ENCODE measurements at regions not wholly inside any gene's neighbourhood (a gene's known extent, or its start where the extent isn't known, plus 50 kb on each side); places are given as distances from the start of the nearest gene placed in this dataset.

DNA sequence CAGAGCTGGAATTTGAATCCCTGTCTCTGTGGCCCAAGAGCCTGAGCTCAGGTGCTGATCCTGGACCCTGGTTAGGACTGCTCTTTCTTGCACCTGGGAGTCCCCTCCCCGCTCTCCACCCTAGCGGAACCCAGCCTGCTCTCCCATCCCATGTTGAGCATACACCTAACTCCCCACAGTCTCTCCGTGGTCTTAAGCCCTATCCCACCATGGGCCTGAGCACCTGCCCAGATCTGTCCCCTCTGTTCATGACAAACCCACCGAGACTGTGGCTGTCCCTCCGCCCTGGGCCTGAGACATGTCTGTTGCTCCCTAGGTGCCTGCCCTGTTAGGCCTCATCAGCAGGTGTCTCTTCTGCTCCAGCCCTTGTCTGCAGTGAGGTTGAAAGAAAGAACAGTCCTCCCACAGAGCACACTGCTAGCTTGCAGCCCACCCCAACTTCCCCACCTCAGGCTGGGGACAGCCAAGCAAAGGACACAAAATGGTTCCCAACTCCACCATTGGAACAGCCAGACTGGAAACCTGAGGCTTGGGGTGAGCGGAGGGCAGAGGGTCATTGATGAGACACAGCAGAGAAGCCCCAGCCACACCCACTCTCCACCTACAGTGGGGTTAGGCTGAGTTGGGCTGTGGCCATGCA lies 118.5 kb downstream of the MATN1 start (continued):
- TF ChIP-seq, protein P1, sequence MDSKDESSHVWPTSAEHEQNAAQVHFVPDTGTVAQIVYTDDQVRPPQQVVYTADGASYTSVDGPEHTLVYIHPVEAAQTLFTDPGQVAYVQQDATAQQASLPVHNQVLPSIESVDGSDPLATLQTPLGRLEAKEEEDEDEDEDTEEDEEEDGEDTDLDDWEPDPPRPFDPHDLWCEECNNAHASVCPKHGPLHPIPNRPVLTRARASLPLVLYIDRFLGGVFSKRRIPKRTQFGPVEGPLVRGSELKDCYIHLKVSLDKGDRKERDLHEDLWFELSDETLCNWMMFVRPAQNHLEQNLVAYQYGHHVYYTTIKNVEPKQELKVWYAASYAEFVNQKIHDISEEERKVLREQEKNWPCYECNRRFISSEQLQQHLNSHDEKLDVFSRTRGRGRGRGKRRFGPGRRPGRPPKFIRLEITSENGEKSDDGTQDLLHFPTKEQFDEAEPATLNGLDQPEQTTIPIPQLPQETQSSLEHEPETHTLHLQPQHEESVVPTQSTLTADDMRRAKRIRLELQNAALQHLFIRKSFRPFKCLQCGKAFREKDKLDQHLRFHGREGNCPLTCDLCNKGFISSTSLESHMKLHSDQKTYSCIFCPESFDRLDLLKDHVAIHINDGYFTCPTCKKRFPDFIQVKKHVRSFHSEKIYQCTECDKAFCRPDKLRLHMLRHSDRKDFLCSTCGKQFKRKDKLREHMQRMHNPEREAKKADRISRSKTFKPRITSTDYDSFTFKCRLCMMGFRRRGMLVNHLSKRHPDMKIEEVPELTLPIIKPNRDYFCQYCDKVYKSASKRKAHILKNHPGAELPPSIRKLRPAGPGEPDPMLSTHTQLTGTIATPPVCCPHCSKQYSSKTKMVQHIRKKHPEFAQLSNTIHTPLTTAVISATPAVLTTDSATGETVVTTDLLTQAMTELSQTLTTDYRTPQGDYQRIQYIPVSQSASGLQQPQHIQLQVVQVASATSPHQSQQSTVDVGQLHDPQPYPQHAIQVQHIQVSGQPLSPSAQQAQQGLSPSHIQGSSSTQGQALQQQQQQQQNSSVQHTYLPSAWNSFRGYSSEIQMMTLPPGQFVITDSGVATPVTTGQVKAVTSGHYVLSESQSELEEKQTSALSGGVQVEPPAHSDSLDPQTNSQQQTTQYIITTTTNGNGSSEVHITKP (CRISPR knock-in tag; IDR thresholded peaks at IDR 0.05; ENCODE audit: low read depth), result no peak
- TF ChIP-seq, protein P2, sequence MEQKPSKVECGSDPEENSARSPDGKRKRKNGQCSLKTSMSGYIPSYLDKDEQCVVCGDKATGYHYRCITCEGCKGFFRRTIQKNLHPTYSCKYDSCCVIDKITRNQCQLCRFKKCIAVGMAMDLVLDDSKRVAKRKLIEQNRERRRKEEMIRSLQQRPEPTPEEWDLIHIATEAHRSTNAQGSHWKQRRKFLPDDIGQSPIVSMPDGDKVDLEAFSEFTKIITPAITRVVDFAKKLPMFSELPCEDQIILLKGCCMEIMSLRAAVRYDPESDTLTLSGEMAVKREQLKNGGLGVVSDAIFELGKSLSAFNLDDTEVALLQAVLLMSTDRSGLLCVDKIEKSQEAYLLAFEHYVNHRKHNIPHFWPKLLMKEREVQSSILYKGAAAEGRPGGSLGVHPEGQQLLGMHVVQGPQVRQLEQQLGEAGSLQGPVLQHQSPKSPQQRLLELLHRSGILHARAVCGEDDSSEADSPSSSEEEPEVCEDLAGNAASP (CRISPR knock-in tag; IDR thresholded peaks at IDR 0.05; ENCODE audit: borderline replicate concordance), result no peak

DNA sequence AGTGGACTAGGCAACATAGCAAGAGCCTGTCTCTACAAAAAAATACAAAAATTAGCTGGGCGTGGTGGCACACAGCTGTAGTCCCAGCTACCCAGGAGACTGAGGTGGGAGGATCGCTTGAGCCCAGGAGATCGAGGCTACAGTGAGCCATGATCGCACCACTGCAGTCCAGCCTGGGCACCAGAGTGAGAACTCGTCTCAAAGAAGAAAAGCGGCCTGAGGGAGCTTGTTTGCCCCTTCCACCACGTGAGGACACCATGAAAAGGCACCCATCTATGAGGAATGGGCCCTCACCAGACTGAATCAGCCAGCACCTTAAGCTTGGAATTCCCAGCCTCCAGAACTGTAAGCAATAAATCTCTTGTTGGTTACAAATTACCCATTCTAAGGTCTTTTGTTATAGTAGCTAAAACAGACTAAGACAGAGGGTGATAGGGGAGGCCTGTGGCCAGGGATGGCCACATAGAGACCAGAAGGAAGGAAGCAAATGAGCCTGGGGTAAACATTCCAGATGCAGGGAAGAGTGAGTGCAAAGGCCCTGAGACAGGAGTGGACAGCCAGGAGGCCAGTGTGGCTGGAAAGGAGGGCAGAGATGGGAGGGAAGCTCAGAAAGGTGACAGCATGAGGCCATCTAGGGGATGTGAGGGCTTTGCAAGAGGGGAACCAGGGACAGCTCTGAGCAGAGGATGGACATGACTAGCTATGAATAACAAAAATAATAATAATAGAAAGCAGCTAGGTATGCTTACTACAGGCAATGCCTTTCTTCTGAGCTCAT lies 120.1 kb downstream of the MATN1 start:
- BruUV-seq (replicated peaks), result no TSS peak
- in situ Hi-C loops (cut with HindIII; ENCODE audit: extremely low pct_ligation_motif_present, low pct_unique_long_range_greater_than_20kb), result no loop called here
- Histone ChIP-seq H3K27me3 (ENCODE audit: control insufficient read depth in 1 of 2, insufficient read depth in 2 of 2, low read length in 2 of 2) (peaks cover 0 to 4% of the 10 kb centered on the region in 2 experiments; a peak in 3 of 5 replicates), H3K79me2 (ENCODE audit: insufficient read depth, low read length) (no peaks in the 10 kb centered on the region), H3K4me3 (replicated peaks in 1 of 3; ENCODE audit: insufficient read depth in 1 of 3, low read depth in 2 of 3, low read length in 3 of 3) (no peak overlapping the region), H3K9ac (ENCODE audit: insufficient read depth, low read depth, low read length) (no peak overlapping the region), H4K20me1 (ENCODE audit: insufficient read depth, low read length) (no peaks in the 10 kb centered on the region), H3K27ac (ENCODE audit: extremely low read length, insufficient read depth, low read length) (no peak overlapping the region), H2AFZ (ENCODE audit: low read length) (no peak overlapping the region), H3K9me3 (ENCODE audit: low read length) (no peaks in the 10 kb centered on the region), H3K4me2 (ENCODE audit: low read depth, low read length) (no peak overlapping the region), H3K36me3 (replicated peaks in 1 of 2; ENCODE audit: control insufficient read depth in 1 of 2, insufficient read depth in 2 of 2, low read length in 2 of 2) (no peaks in the 10 kb centered on the region), H3K4me1 (ENCODE audit: insufficient read depth, low read length) (no peaks in the 10 kb centered on the region)
- POLR2A ChIA-PET, result no interaction called here
- no peak for FAIRE-seq
- CTCF ChIA-PET (ENCODE audit: low intra/inter-chr PET ratio, low total read pairs), result no interaction called here
- no peak for ATAC-seq
- WGBS (ENCODE audit: low lambda C conversion rate), result 0% methylated on average over 2 of the region's 7 CpGs
- DNase-seq (ENCODE audit: low spot score), result no peak
- intact Hi-C loops (cut with micrococcal nuclease; ENCODE audit: unreplicated experiment), result no loop called here
- TF ChIP-seq, protein P3, sequence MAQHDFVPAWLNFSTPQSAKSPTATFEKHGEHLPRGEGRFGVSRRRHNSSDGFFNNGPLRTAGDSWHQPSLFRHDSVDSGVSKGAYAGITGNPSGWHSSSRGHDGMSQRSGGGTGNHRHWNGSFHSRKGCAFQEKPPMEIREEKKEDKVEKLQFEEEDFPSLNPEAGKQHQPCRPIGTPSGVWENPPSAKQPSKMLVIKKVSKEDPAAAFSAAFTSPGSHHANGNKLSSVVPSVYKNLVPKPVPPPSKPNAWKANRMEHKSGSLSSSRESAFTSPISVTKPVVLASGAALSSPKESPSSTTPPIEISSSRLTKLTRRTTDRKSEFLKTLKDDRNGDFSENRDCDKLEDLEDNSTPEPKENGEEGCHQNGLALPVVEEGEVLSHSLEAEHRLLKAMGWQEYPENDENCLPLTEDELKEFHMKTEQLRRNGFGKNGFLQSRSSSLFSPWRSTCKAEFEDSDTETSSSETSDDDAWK (CRISPR knock-in tag; IDR thresholded peaks at IDR 0.05), result no peak
- TF ChIP-seq ZNF781 (CRISPR knock-in tag; IDR thresholded peaks at IDR 0.05; ENCODE audit: borderline replicate concordance, not compliant biosample characterization) (no peak), ZNF337 (CRISPR knock-in tag; IDR thresholded peaks at IDR 0.05; ENCODE audit: borderline replicate concordance, low read depth) (no peak), ZNF772 (CRISPR knock-in tag; IDR thresholded peaks at IDR 0.05) (no peak), YY1 (IDR thresholded peaks at IDR 0.05; ENCODE audit: insufficient read depth, insufficient replicate concordance, low read depth, low read length) (no peak), ZMAT3 (CRISPR knock-in tag; conservative IDR thresholded peaks at IDR 0.05) (no peak), SKI (IDR thresholded peaks at IDR 0.05; ENCODE audit: partially characterized antibody) (no peak), ZNF674 (CRISPR knock-in tag; IDR thresholded peaks at IDR 0.05; ENCODE audit: low read depth) (no peak), FOXC1 (CRISPR knock-in tag; IDR thresholded peaks at IDR 0.05; ENCODE audit: borderline replicate concordance) (no peak)
